ENCODE measurements at regions not wholly inside any gene's neighbourhood (a gene's known extent, or its start where the extent isn't known, plus 50 kb on each side); places are given as distances from the start of the nearest gene placed in this dataset.

DNA sequence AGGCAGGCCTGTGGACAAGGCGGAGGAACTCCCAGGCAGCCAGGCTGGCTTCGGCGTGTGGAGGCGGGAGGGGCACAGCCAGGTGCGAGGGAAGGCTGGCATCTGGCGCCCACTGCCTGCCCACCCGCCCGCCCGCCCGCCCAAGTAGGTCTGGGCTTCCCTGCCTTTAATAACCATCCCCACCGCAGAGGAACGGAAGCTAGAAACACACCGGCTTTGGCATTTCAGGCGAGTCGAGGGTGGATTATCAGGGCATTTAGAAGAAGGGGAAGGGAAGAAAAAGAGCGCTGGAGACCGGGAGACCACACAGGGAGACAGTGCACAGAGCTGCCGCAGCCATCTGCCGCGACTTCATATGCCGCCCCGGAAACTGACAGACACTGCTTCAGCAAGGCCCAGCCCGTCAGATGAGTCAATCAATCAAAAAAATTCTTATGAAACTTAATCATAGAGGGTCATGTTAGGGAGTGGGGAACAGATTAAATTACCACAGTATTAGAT, 199.7 kb downstream of the TSHZ3 start:
- 60% methylated on average over 11 of the region's 23 CpGs; no CpG with 5 or more reads in 1 of the 2 donors for WGBS, 2 donors (ENCODE audit: low coverage in 1 of 2)
- H3K36me3 ChIP-seq = no peaks in the 10 kb centered on the region
- TF ChIP-seq POLR2A (IDR thresholded peaks at IDR 0.05) = no peak
- TF ChIP-seq, protein P1, sequence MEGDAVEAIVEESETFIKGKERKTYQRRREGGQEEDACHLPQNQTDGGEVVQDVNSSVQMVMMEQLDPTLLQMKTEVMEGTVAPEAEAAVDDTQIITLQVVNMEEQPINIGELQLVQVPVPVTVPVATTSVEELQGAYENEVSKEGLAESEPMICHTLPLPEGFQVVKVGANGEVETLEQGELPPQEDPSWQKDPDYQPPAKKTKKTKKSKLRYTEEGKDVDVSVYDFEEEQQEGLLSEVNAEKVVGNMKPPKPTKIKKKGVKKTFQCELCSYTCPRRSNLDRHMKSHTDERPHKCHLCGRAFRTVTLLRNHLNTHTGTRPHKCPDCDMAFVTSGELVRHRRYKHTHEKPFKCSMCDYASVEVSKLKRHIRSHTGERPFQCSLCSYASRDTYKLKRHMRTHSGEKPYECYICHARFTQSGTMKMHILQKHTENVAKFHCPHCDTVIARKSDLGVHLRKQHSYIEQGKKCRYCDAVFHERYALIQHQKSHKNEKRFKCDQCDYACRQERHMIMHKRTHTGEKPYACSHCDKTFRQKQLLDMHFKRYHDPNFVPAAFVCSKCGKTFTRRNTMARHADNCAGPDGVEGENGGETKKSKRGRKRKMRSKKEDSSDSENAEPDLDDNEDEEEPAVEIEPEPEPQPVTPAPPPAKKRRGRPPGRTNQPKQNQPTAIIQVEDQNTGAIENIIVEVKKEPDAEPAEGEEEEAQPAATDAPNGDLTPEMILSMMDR (IDR thresholded peaks at IDR 0.05) = no peak
- no peak for TF ChIP-seq EP300 (IDR thresholded peaks at IDR 0.05)
- TF ChIP-seq POLR2AphosphoS5 (IDR thresholded peaks at IDR 0.05) = no peak
- no peaks in the 10 kb centered on the region for H3K9me3 ChIP-seq
- no peak overlapping the region for H3K27ac ChIP-seq
- H3K4me3 ChIP-seq = no peak overlapping the region
- H3K4me1 ChIP-seq = no peaks in the 10 kb centered on the region
- peaks cover 5% of the 10 kb centered on the region for H3K27me3 ChIP-seq
- ATAC-seq = no peak

DNA sequence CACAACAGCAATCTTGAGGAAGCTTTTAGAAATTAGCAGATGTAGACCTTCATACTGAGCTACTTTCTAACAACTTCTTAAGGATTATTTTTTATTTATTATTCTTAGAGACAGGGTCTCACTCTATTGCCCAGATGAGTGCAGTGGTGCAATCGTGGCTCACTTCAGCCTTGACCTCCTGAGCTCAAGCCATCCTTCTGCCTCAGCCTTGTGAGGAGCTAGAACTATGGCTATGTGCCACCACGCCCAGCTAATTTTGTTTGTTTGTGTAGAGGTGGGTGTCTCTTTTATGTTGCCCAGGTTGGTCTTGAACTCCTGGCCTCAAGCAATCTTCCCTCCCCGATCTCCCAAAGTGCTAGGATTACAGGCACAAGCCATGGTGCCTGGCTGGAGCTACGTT, 200.6 kb downstream of the TSHZ3 start:
- 83 to 94% methylated on average over 3 to 4 of the region's 4 CpGs for WGBS, 2 donors (ENCODE audit: low coverage in 1 of 2)
- Histone ChIP-seq H3K36me3 (no peaks in the 10 kb centered on the region), H3K4me3 (no peak overlapping the region), H3K27me3 (peaks cover 5% of the 10 kb centered on the region), H3K9me3 (no peaks in the 10 kb centered on the region), H3K4me1 (no peaks in the 10 kb centered on the region), H3K27ac (no peak overlapping the region)
- TF ChIP-seq EP300 (IDR thresholded peaks at IDR 0.05) (no peak), POLR2A (IDR thresholded peaks at IDR 0.05) (no peak), POLR2AphosphoS5 (IDR thresholded peaks at IDR 0.05) (no peak)
- TF ChIP-seq, protein P1 (IDR thresholded peaks at IDR 0.05) = no peak
- ATAC-seq = no peak

DNA sequence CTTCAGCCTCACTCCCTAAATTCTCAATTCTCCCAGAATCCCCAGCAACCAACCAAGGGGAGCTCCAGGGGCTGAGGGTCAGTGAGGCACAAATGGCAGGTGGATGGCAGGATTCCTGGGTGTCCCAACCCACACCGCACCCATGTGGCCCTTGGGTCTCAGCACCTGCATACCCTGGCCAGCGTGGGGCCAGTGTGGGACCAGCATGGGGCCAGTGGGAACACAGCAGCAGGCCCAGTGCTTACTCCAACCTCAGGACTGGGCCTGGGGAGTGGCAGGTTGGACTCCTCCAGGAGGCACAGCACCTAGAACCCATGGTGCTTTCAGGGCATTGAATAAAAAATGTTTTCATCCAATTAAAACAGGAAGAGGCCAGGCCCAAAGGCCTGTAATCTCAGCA, 202.0 kb downstream of the TSHZ3 start:
- Histone ChIP-seq H3K9me3 (no peaks in the 10 kb centered on the region), H3K27me3 (peaks cover 5% of the 10 kb centered on the region), H3K27ac (no peak overlapping the region), H3K4me1 (no peaks in the 10 kb centered on the region), H3K4me3 (no peak overlapping the region), H3K36me3 (no peaks in the 10 kb centered on the region)
- TF ChIP-seq POLR2AphosphoS5 (IDR thresholded peaks at IDR 0.05) (no peak), EP300 (IDR thresholded peaks at IDR 0.05) (no peak), POLR2A (IDR thresholded peaks at IDR 0.05) (no peak)
- TF ChIP-seq, protein P1 (IDR thresholded peaks at IDR 0.05) = no peak
- no CpG with 5 or more reads among the region's 2 CpGs for WGBS, 2 donors (ENCODE audit: low coverage in 1 of 2)
- ATAC-seq = no peak

DNA sequence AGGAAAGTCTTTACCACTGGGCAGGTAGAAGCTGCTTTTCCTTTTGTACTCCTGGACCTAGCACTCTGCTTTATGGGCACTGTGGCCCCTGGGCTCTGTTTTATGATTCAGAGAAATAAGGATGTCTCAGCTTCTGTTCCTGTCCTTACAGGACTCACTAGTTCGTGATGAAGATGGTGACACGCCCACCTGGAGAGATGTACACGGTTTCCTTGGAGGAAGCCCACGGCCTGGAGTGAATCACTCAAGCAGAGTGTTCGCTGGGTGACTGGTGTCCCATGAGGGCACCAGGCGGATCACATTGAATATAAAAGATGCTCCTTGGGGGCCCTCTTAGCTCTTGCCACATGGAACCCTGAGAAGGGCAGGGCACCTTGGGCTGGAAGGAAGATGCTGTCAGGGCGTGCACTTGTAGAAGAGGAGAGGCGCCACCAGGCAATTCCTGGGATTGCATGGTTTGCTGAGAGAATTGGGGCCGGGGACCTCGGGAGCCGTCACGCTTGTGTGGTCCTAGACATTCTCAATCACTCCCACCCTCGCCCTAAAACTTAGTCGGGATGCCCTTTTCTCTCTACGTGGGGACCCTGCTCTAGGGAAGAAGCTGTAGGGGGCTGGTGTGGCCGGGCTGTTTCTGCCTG, 202.6 kb downstream of the TSHZ3 start:
- Histone ChIP-seq H3K27ac (no peak overlapping the region), H3K4me3 (no peak overlapping the region), H3K36me3 (no peaks in the 10 kb centered on the region), H3K9me3 (no peaks in the 10 kb centered on the region), H3K4me1 (no peaks in the 10 kb centered on the region), H3K27me3 (peaks cover 5% of the 10 kb centered on the region)
- WGBS, 2 donors (ENCODE audit: low coverage in 1 of 2) = 94 to 100% methylated on average over 3 to 9 of the region's 16 CpGs
- no peak for ATAC-seq
- TF ChIP-seq EP300 (IDR thresholded peaks at IDR 0.05) (no peak), POLR2A (IDR thresholded peaks at IDR 0.05) (no peak), POLR2AphosphoS5 (IDR thresholded peaks at IDR 0.05) (no peak)
- TF ChIP-seq, protein P1 (IDR thresholded peaks at IDR 0.05) = no peak

DNA sequence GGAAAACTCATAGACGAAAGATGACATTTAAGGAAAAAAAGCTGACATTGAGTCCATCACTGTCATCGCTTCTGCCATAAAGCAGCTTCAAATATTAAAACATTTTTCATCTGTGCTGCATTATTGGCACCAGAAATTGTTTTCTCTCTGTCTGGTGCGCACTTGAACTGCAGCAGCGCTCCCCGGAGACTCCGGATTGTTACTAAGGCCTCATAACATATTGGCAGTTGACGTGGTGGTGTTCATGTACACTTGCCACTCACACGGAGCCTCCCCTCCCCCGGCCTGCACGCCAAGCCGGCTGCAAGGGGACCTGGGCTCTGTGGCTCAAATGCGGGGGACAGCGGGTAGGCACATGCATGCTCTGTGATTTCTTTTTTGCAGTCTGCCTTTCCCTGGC, 203.2 kb downstream of the TSHZ3 start:
- H3K27ac ChIP-seq = no peak overlapping the region
- no peak overlapping the region for H3K4me3 ChIP-seq
- H3K4me1 ChIP-seq = no peaks in the 10 kb centered on the region
- peaks cover 5% of the 10 kb centered on the region for H3K27me3 ChIP-seq
- TF ChIP-seq EP300 (IDR thresholded peaks at IDR 0.05) (no peak), POLR2AphosphoS5 (IDR thresholded peaks at IDR 0.05) (no peak), POLR2A (IDR thresholded peaks at IDR 0.05) (no peak)
- TF ChIP-seq, protein P1 (IDR thresholded peaks at IDR 0.05) = no peak
- ATAC-seq = no peak
- H3K9me3 ChIP-seq = no peaks in the 10 kb centered on the region
- WGBS, 2 donors (ENCODE audit: low coverage in 1 of 2) = 69 to 76% methylated on average over 4 of the region's 13 CpGs
- H3K36me3 ChIP-seq = no peaks in the 10 kb centered on the region

Data from gastroesophageal sphincter (tissue), 4 donors.